GM19025 (cell line): ENCODE measurements at regions not wholly inside any gene's neighbourhood (a gene's known extent, or its start where the extent isn't known, plus 50 kb on each side); places are given as distances from the start of the nearest gene placed in this dataset.
"Not testable (repeated sequence)": the region's sequence is repeated elsewhere in the genome, so short reads cannot be mapped to it uniquely, and the experiment has no call there.

Experiments used
- ATAC-seq: cut with Tn5 transposase; IDR thresholded peaks from one replicate; pipeline ENCODE4 v1.9.1; 2021; ENCODE audit warnings: mild to moderate bottlenecking, low read depth, moderate library complexity; ENCODE audit not compliant: unreplicated experiment

GRCh38 chr15:31579976-31580375 is 253.3 kb downstream of the KLF13 start:
- ATAC-seq, result no peak

GRCh38 chr15:31584195-31584594 is 257.6 kb downstream of the KLF13 start:
- no peak for ATAC-seq

- ATAC-seq, result no peak
Observed at GRCh38 chr15:31585240-31585639, 258.6 kb downstream of the KLF13 start.

GRCh38 chr15:31586841-31587240 is 260.2 kb downstream of the KLF13 start:
- ATAC-seq, result no peak

DNA sequence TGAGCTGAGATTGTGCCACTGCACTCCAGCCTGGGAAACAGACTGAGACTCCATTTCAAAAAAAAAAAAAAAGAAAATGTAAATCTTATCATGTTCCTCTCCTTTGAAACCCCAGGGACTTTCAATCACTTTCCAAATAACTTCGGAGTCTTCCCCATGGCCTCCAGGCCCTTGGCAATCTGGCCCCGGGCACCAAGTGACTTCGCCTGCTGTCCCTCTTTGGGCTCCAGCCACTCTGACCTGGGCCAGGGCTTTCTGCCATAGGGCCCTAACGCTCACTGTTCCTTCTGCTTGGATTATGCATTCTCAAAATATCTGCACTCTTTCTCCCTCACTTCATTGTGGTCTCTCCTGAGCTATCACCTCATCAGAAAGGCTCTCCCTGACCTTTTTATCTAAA is 260.9 kb downstream of the KLF13 start:
- no peak for ATAC-seq

DNA sequence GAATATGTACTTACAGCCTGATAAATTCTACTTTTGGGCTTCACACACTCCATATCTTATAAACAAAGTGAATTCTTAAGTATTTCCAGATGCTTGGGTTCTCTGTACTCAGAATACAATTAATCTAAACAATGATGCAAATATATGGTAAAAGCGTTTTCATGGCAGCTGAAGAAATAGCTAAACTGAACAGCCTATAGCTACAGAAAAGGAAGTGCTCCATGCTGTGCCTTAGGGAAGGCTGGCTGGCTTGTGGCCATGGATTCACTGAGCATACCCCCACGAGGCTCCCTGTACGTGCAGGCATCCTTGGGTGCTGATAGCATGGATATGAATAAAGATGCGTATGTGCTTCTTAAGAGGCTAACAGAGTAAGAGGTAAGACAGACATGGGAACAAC is 264.0 kb downstream of the KLF13 start:
- no peak for ATAC-seq

- ATAC-seq, result no peak
Observed at GRCh38 chr15:31591908-31592307, 265.3 kb downstream of the KLF13 start.

DNA sequence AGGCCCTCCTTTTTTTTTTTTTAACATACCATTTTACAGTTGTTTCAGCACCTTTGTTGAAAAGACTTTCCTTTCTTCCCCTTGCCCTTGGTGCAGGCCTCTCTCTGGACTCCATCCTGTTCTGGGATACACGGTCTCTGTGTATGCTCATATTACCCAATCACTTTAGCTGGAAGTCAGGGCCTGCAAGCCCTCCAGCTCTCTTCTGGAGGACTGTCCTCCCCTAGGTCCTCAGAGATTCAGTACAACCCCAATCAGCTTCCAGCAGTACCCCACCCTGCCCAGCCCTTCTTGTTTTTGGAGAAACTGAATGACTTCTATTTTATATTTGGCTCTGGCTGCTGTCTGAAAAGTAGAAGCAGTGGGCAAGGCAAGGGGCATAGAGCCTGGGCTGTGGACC is 270.8 kb downstream of the KLF13 start:
- ATAC-seq, result no peak

- ATAC-seq, result no peak
Observed at GRCh38 chr15:31598620-31599019, 272.0 kb downstream of the KLF13 start.

DNA sequence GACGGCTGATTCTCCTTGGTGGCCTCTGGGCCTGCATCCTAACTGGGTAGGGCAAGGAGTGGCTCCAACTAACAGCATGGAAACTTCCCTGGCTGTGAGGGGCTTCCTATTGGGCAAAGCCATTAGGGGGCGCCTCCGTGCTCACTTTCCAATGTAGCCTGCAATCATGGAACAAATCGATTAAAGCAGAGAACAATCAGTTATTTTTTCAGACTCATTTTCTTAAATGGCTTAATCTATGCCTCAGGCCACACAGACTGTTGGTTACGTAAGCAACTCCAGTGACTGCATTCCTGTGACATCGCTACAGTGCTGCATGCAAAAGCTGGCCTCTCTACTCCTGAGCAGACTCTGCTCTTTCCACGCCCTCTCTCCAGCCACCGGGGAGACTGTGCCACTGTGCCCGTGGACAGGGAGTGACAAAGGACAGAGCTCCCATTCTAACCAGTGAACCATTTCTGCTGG is 278.9 kb downstream of the KLF13 start:
- no peak for ATAC-seq

- no peak for ATAC-seq
Observed at GRCh38 chr15:31606194-31606669, 279.6 kb downstream of the KLF13 start.

- no peak for ATAC-seq
Observed at GRCh38 chr15:31606931-31607497, 280.4 kb downstream of the KLF13 start.

GRCh38 chr15:31607656-31608055 is 281.0 kb downstream of the KLF13 start:
- no peak for ATAC-seq

- no peak for ATAC-seq
Observed at GRCh38 chr15:31609258-31609681, 282.6 kb downstream of the KLF13 start.

DNA sequence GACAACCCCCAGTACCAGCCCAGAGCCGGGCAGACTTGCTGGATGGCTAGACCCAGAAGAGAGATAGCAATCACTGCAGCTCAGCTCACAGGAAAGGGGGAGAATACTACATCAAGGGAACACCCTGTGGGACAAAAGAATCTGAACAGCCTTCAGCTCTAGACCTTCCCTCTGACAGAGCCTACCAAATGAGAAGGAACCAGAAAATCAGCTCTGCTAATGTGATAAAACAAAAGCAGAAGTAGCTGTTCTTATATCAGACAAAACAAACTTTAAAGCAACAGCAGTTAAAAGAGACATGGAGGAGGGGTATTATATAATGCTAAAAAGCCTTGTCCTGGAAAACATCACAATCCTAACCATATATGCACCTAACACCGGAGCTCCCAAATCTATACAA is 283.3 kb downstream of the KLF13 start:
- ATAC-seq, result no peak

- ATAC-seq, result no peak
Observed at GRCh38 chr15:31615643-31616415, 289.2 kb downstream of the KLF13 start.

DNA sequence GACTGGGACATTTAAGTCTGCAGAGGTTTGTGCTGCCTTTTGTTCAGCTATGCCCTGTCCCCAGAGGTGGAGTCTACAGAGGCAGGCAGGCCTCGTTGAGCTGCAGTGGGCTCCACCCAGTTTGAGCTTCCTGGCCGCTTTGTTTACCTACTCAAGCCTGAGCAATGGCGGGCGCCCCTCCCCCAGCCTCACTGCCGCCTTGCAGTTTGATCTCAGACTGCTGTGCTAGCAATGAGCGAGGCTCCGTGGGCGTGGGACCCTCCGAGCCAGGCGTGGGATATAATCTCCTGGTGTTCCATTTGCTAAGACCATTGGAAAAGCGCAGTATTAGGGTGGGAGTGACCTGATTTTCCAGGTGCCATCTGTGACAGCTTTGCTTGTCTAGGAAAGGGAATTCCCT is 296.7 kb downstream of the KLF13 start:
- ATAC-seq, result not testable (repeated sequence)

GRCh38 chr15:31624115-31624514 is 297.5 kb downstream of the KLF13 start:
- ATAC-seq, result not testable (repeated sequence)

DNA sequence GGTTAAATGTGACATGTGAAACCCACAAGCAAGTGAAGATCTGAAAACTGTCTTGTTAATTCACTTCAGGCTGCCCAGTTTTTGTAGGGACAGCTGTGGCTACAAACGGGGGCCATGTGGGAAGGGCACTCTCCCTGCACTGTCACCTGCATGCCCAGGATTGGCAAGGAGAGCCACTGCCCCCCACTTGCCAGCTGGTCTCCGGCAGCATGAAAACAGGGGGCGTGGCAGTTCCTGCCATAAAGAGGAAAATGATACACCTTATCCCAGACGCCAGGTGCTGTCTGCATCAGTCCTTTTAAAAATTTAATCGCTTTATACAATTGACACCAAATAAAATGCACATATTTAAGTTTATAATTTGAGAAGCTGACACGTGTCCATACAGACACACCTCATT is 309.1 kb downstream of the KLF13 start:
- ATAC-seq, result not testable (repeated sequence)

DNA sequence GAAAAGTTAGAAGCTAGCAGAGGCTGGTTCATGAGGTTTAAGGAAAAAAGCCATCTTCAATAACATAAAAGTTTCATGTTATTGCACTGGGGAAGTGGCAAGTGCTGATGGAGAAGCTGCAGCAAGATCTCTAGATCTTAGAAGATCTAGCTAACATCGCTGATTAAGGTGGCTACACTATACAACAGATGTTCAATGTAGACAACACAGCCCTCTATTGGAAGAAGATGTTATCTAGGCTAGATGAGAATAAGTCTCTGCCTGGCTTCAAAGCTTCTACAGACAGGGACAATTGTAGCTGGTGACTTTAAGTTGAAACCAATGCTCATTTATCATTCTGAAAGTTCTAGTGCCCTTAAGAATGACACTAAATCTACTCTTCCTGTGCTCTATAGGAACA is 310.3 kb downstream of the KLF13 start:
- ATAC-seq, result not testable (repeated sequence)

GRCh38 chr15:31643955-31644354 is 317.3 kb downstream of the KLF13 start:
- not testable (repeated sequence) for ATAC-seq

GRCh38 chr15:31644761-31645160 is 318.1 kb downstream of the KLF13 start:
- ATAC-seq, result not testable (repeated sequence)
